ENCODE measurements at regions not wholly inside any gene's neighbourhood (a gene's known extent, or its start where the extent isn't known, plus 50 kb on each side); places are given as distances from the start of the nearest gene placed in this dataset.

DNA sequence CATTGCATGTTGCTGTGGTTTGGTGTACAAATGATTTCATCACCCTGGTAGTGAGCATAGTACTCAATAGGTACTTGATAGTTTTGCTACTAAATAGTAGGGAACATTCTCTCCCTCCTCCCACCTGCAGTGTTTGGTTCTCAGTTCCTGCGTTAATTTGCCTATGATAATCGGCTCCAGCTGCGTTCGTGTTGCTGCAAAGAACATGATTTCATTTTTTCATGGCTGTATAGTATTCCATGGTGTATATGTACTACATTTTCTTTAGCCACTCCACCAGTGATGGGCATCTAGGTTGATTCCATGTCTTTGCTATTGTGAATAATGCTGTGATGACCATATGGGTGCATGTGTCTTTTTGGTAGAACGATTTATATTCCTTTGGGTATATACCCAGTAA lies 903.4 kb downstream of the TTLL7 start:
- Histone ChIP-seq H2AK5ac (ENCODE audit: low read length) (no peak overlapping the region), H3K27ac (ENCODE audit: low read depth, low read length) (no peak overlapping the region), H3K9ac (ENCODE audit: low read length) (no peak overlapping the region), H3K4me2 (ENCODE audit: low read length) (no peak overlapping the region), H3K79me2 (ENCODE audit: control insufficient read depth, insufficient read depth, low read length, poor library complexity) (no peaks in the 10 kb centered on the region), H3K4ac (ENCODE audit: low read depth, low read length) (no peak overlapping the region), H2AFZ (ENCODE audit: insufficient read depth, low read length, poor library complexity) (no peak overlapping the region), H2BK120ac (ENCODE audit: insufficient read depth, low read length, poor library complexity) (no peak overlapping the region), H2BK12ac (ENCODE audit: low read length) (no peak overlapping the region), H3K18ac (ENCODE audit: low read length) (no peak overlapping the region), H4K8ac (ENCODE audit: low read depth, low read length) (no peak overlapping the region), H4K91ac (ENCODE audit: low read depth, low read length) (no peak overlapping the region), H2BK5ac (ENCODE audit: low read depth, low read length, poor library complexity) (no peak overlapping the region), H4K12ac (ENCODE audit: low read depth, low read length) (no peak overlapping the region), H3K9me3 (ENCODE audit: insufficient read depth, low read depth, low read length) (no peaks in the 10 kb centered on the region), H3K4me3 (ENCODE audit: low read depth, low read length) (no peak overlapping the region), H3K27me3 (ENCODE audit: insufficient read depth, low read length) (no peaks in the 10 kb centered on the region), H3K23ac (ENCODE audit: low read length) (no peak overlapping the region), H3K14ac (ENCODE audit: low read length) (no peak overlapping the region), H3K4me1 (ENCODE audit: control insufficient read depth in 1 of 2, insufficient read depth in 2 of 2, low read length in 2 of 2) (no peaks in the 10 kb centered on the region), H3K79me1 (ENCODE audit: low read length) (peaks cover 3% of the 10 kb centered on the region), H3K36me3 (ENCODE audit: control insufficient read depth in 1 of 2, insufficient read depth in 2 of 2, low read length in 2 of 2) (no peaks in the 10 kb centered on the region)
- WGBS (ENCODE audit: extremely low coverage, insufficient coverage, insufficient read length) = no CpG with 5 or more reads among the region's 5 CpGs
- DNase-seq = no peak

DNA sequence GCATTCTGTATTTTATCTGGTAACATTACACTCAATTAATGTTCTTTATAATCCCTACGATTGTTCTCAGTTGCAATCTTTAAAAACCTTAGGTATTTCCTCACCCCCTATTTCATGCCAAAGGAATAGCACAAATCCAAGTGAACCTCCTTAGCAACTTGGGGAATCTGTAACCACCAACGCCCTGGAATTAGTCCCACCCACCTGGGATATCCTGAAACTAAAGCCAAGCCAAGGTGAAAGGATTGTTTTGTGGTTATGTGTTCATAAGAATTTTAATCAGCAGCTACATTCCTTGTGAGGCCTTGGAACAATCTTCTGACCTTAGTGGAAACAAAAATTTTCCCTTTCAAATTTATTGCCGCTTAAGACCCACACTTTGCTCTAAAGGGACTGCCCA lies 908.7 kb downstream of the TTLL7 start:
- H3K27me3 ChIP-seq (ENCODE audit: insufficient read depth, low read length) = no peaks in the 10 kb centered on the region
- H3K79me1 ChIP-seq (ENCODE audit: low read length) = no peaks in the 10 kb centered on the region
- no peak overlapping the region for H3K9ac ChIP-seq (ENCODE audit: low read length)
- no peak overlapping the region for H2BK120ac ChIP-seq (ENCODE audit: insufficient read depth, low read length, poor library complexity)
- no peak overlapping the region for H2BK5ac ChIP-seq (ENCODE audit: low read depth, low read length, poor library complexity)
- H3K9me3 ChIP-seq (ENCODE audit: insufficient read depth, low read depth, low read length) = no peaks in the 10 kb centered on the region
- H3K4me1 ChIP-seq (ENCODE audit: control insufficient read depth in 1 of 2, insufficient read depth in 2 of 2, low read length in 2 of 2) = peaks cover 0 to 3% of the 10 kb centered on the region in 2 experiments
- no peak overlapping the region for H3K27ac ChIP-seq (ENCODE audit: low read depth, low read length)
- DNase-seq = no peak
- H4K12ac ChIP-seq (ENCODE audit: low read depth, low read length) = no peak overlapping the region
- H3K4me3 ChIP-seq (ENCODE audit: low read depth, low read length) = no peak overlapping the region
- no peak overlapping the region for H3K4ac ChIP-seq (ENCODE audit: low read depth, low read length)
- no peaks in the 10 kb centered on the region for H3K79me2 ChIP-seq (ENCODE audit: control insufficient read depth, insufficient read depth, low read length, poor library complexity)
- no peak overlapping the region for H4K91ac ChIP-seq (ENCODE audit: low read depth, low read length)
- H3K4me2 ChIP-seq (ENCODE audit: low read length) = no peak overlapping the region
- no peak overlapping the region for H3K18ac ChIP-seq (ENCODE audit: low read length)
- no peak overlapping the region for H2BK12ac ChIP-seq (ENCODE audit: low read length)
- H3K14ac ChIP-seq (ENCODE audit: low read length) = no peak overlapping the region
- H2AFZ ChIP-seq (ENCODE audit: insufficient read depth, low read length, poor library complexity) = no peak overlapping the region
- no peak overlapping the region for H4K8ac ChIP-seq (ENCODE audit: low read depth, low read length)
- no peaks in the 10 kb centered on the region for H3K36me3 ChIP-seq (ENCODE audit: control insufficient read depth in 1 of 2, insufficient read depth in 2 of 2, low read length in 2 of 2)
- no peak overlapping the region for H2AK5ac ChIP-seq (ENCODE audit: low read length)
- WGBS (ENCODE audit: extremely low coverage, insufficient coverage, insufficient read length) = no CpG with 5 or more reads among the region's 3 CpGs
- H3K23ac ChIP-seq (ENCODE audit: low read length) = no peak overlapping the region

DNA sequence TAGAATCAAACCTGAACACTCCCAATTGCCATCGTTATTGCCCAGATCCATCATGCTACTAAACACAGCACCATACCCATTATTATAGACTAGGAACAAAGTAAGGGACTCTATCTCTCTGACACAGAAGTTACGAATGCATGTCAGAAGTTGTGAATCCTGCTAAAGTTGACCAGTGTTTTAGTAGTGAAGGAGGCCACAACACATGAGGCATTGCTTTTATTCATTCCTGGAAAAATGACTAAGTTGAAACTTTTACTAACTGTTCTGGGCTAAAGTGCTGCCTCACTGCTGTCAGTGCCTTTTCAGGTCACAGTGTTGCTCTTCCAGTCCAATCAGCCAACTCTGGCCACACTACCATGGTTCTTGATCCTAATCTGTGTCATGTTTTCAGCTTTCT lies 911.1 kb downstream of the TTLL7 start:
- no peak overlapping the region for H3K14ac ChIP-seq (ENCODE audit: low read length)
- H4K8ac ChIP-seq (ENCODE audit: low read depth, low read length) = no peak overlapping the region
- H3K4me1 ChIP-seq (ENCODE audit: control insufficient read depth in 1 of 2, insufficient read depth in 2 of 2, low read length in 2 of 2) = peaks cover 0 to 3% of the 10 kb centered on the region in 2 experiments
- H4K91ac ChIP-seq (ENCODE audit: low read depth, low read length) = no peak overlapping the region
- no peak overlapping the region for H2BK5ac ChIP-seq (ENCODE audit: low read depth, low read length, poor library complexity)
- H3K4me3 ChIP-seq (ENCODE audit: low read depth, low read length) = no peak overlapping the region
- H3K36me3 ChIP-seq (ENCODE audit: control insufficient read depth in 1 of 2, insufficient read depth in 2 of 2, low read length in 2 of 2) = no peaks in the 10 kb centered on the region
- no peak overlapping the region for H4K12ac ChIP-seq (ENCODE audit: low read depth, low read length)
- no peak overlapping the region for H2BK12ac ChIP-seq (ENCODE audit: low read length)
- H3K23ac ChIP-seq (ENCODE audit: low read length) = no peak overlapping the region
- no peaks in the 10 kb centered on the region for H3K79me2 ChIP-seq (ENCODE audit: control insufficient read depth, insufficient read depth, low read length, poor library complexity)
- no peak overlapping the region for H3K4ac ChIP-seq (ENCODE audit: low read depth, low read length)
- H3K9ac ChIP-seq (ENCODE audit: low read length) = no peak overlapping the region
- H3K4me2 ChIP-seq (ENCODE audit: low read length) = no peak overlapping the region
- H3K9me3 ChIP-seq (ENCODE audit: insufficient read depth, low read depth, low read length) = no peaks in the 10 kb centered on the region
- no peak overlapping the region for H2AFZ ChIP-seq (ENCODE audit: insufficient read depth, low read length, poor library complexity)
- H3K27me3 ChIP-seq (ENCODE audit: insufficient read depth, low read length) = no peaks in the 10 kb centered on the region
- peak; percentile 88 to 92 for DNase-seq
- no peak overlapping the region for H2BK120ac ChIP-seq (ENCODE audit: insufficient read depth, low read length, poor library complexity)
- no peak overlapping the region for H3K18ac ChIP-seq (ENCODE audit: low read length)
- H2AK5ac ChIP-seq (ENCODE audit: low read length) = no peak overlapping the region
- no peak overlapping the region for H3K27ac ChIP-seq (ENCODE audit: low read depth, low read length)
- no peaks in the 10 kb centered on the region for H3K79me1 ChIP-seq (ENCODE audit: low read length)
- WGBS (ENCODE audit: extremely low coverage, insufficient coverage, insufficient read length) = no CpG with 5 or more reads among the region's 2 CpGs

DNA sequence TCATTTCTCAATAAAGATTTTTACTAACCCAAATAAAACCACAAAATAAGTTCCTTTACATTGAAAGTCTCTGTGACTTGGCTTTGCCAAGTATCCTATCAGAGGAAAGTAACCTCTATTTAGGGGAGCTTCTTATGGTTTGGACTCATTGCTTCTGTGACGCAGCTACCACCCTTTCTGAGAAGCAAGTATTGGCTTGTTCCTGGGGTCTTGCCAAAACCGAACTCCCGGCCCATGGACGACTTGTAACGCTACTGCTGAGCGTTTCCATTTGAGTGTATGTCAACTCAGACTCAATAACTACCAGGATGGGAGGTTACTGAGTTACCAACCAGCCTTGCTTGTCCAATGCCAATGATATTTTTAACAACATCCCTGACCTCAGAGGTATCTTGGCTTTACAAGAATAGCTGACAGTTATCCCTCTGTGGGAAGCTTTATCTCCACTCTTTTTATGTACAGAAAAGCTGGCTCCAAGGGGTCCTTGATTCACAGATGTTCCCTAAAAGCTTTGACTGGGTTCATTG lies 911.9 kb downstream of the TTLL7 start:
- Histone ChIP-seq H4K12ac (ENCODE audit: low read depth, low read length) (no peak overlapping the region), H3K4me3 (ENCODE audit: low read depth, low read length) (no peak overlapping the region), H3K27ac (ENCODE audit: low read depth, low read length) (no peak overlapping the region), H4K8ac (ENCODE audit: low read depth, low read length) (no peak overlapping the region), H3K14ac (ENCODE audit: low read length) (no peak overlapping the region), H3K79me2 (ENCODE audit: control insufficient read depth, insufficient read depth, low read length, poor library complexity) (no peaks in the 10 kb centered on the region), H2BK12ac (ENCODE audit: low read length) (no peak overlapping the region), H2BK120ac (ENCODE audit: insufficient read depth, low read length, poor library complexity) (no peak overlapping the region), H3K9me3 (ENCODE audit: insufficient read depth, low read depth, low read length) (no peaks in the 10 kb centered on the region), H3K23ac (ENCODE audit: low read length) (no peak overlapping the region), H3K79me1 (ENCODE audit: low read length) (no peaks in the 10 kb centered on the region), H2BK5ac (ENCODE audit: low read depth, low read length, poor library complexity) (no peak overlapping the region), H4K91ac (ENCODE audit: low read depth, low read length) (no peak overlapping the region), H3K27me3 (ENCODE audit: insufficient read depth, low read length) (no peaks in the 10 kb centered on the region), H3K4ac (ENCODE audit: low read depth, low read length) (no peak overlapping the region), H3K36me3 (ENCODE audit: control insufficient read depth in 1 of 2, insufficient read depth in 2 of 2, low read length in 2 of 2) (no peaks in the 10 kb centered on the region), H2AK5ac (ENCODE audit: low read length) (no peak overlapping the region), H2AFZ (ENCODE audit: insufficient read depth, low read length, poor library complexity) (no peak overlapping the region), H3K4me1 (ENCODE audit: control insufficient read depth in 1 of 2, insufficient read depth in 2 of 2, low read length in 2 of 2) (peaks cover 0 to 3% of the 10 kb centered on the region in 2 experiments), H3K18ac (ENCODE audit: low read length) (no peak overlapping the region), H3K4me2 (ENCODE audit: low read length) (no peak overlapping the region), H3K9ac (ENCODE audit: low read length) (no peak overlapping the region)
- peak in 1 of 2 donors; percentile 12 for DNase-seq
- WGBS (ENCODE audit: extremely low coverage, insufficient coverage, insufficient read length) = no CpG with 5 or more reads among the region's 6 CpGs
